ENCODE measurements at regions not wholly inside any gene's neighbourhood (a gene's known extent, or its start where the extent isn't known, plus 50 kb on each side); places are given as distances from the start of the nearest gene placed in this dataset.

- no peak for DNase-seq (ENCODE audit: low spot score)
Measured at GRCh38 chr2:81576713-81577112, 1272.2 kb upstream of the LRRTM1 start.

DNA sequence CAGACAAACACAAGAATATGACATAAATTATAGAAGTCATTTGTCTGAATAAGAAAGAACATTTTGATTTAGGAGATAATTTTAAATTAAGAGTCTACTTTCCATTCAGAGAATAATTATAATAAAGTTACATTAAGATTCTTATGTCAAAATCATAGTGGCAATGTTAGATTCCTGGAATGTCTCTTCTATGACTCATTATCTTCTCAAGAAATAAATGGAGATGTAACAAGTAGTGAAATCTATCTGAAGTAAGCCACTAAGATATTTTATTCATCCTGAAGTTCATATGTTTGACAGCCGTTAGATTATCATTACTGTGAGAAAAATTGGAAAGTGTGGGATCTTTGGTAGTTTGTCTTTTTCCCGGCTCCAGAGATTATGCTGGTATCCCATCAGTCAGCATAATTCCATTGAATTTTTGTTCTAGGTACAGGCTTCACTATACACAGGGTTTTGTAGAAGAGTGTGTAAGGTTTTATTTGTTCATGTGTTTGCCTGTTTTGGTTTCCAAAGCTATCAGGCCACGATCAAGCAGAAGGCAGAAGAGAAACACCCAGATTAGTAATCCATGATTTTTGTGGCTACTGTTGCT, 1246.6 kb upstream of the LRRTM1 start:
- no peak for DNase-seq (ENCODE audit: low spot score)
- TF ChIP-seq, protein P1, sequence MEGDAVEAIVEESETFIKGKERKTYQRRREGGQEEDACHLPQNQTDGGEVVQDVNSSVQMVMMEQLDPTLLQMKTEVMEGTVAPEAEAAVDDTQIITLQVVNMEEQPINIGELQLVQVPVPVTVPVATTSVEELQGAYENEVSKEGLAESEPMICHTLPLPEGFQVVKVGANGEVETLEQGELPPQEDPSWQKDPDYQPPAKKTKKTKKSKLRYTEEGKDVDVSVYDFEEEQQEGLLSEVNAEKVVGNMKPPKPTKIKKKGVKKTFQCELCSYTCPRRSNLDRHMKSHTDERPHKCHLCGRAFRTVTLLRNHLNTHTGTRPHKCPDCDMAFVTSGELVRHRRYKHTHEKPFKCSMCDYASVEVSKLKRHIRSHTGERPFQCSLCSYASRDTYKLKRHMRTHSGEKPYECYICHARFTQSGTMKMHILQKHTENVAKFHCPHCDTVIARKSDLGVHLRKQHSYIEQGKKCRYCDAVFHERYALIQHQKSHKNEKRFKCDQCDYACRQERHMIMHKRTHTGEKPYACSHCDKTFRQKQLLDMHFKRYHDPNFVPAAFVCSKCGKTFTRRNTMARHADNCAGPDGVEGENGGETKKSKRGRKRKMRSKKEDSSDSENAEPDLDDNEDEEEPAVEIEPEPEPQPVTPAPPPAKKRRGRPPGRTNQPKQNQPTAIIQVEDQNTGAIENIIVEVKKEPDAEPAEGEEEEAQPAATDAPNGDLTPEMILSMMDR (IDR thresholded peaks at IDR 0.05; ENCODE audit: extremely low read depth, missing control alignments), result no peak

More at GRCh38 chr2:81576713-81577112, 1272.2 kb upstream of the LRRTM1 start:
- TF ChIP-seq, protein P1 (IDR thresholded peaks at IDR 0.05; ENCODE audit: extremely low read depth, missing control alignments), result no peak

- DNase-seq (ENCODE audit: low spot score), result no peak
- TF ChIP-seq, protein P1 (IDR thresholded peaks at IDR 0.05; ENCODE audit: extremely low read depth, missing control alignments), result no peak
Measured at GRCh38 chr2:81550277-81550676, 1245.7 kb upstream of the LRRTM1 start.

GRCh38 chr2:81549646-81550045, 1245.1 kb upstream of the LRRTM1 start:
- TF ChIP-seq, protein P1 (IDR thresholded peaks at IDR 0.05; ENCODE audit: extremely low read depth, missing control alignments), result no peak
- no peak for DNase-seq (ENCODE audit: low spot score)

GRCh38 chr2:81545626-81546025, 1241.1 kb upstream of the LRRTM1 start:
- TF ChIP-seq, protein P1 (IDR thresholded peaks at IDR 0.05; ENCODE audit: extremely low read depth, missing control alignments), result no peak
- no peak for DNase-seq (ENCODE audit: low spot score)

DNA sequence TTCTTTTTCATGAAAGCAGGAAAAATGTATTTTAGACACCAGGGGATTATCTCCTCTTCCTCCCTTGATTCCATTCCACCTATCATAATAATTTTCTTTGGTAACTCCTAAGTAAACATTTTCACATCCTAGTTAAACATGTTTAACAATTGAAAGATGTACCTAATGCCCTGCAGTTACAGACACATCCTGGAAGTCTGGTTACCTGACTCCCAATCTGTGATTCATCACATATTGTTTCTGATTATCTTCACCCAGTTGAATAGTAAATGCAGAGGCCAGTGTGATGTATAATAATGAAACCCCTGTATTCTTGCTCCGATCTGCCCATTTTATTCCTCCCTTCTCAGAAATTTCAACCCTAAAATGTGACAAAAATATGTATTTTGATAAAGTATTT, 1237.6 kb upstream of the LRRTM1 start:
- TF ChIP-seq, protein P1 (IDR thresholded peaks at IDR 0.05; ENCODE audit: extremely low read depth, missing control alignments), result no peak
- no peak for DNase-seq (ENCODE audit: low spot score)

- TF ChIP-seq, protein P1 (IDR thresholded peaks at IDR 0.05; ENCODE audit: extremely low read depth, missing control alignments), result no peak
- DNase-seq (ENCODE audit: low spot score), result no peak
Measured at GRCh38 chr2:81529944-81530343, 1225.4 kb upstream of the LRRTM1 start.

All from GM20000 (cell line).